HG02852 (cell line): ENCODE measurements at regions not wholly inside any gene's neighbourhood (a gene's known extent, or its start where the extent isn't known, plus 50 kb on each side); places are given as distances from the start of the nearest gene placed in this dataset.
A peak's percentile ranks its signal among the peaks of the same experiment; 100 is the strongest.
"Not testable (repeated sequence)": the region's sequence is repeated elsewhere in the genome, so short reads cannot be mapped to it uniquely, and the experiment has no call there.

Experiments used
- ATAC-seq: cut with Tn5 transposase; IDR thresholded peaks from one replicate; pipeline ENCODE4 v1.9.1; 2021; ENCODE audit warnings: mild to moderate bottlenecking, moderate library complexity; ENCODE audit not compliant: unreplicated experiment

DNA sequence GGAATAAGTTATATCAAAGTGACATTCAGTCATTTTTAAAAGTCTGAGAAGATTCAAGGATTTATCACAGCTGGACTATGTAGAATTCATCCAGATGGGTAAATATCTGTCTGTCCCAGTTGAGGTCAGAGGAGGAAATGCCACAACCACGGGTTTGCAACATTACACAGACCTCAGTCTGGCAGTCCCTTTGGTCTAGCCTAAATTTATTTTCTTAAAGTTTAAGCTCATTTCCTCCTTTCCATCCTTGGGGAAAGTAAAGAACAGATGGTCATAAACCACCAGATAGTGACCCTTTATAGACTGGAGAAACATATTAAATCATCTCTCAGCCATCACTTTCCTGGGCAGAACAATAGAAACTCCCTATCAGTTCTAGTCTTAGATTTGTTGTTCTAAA is 238.4 kb upstream of the DDI1 start:
- ATAC-seq = no peak

- no peak for ATAC-seq
Observed at GRCh38 chr11:103798446-103798845, 238.0 kb upstream of the DDI1 start.

DNA sequence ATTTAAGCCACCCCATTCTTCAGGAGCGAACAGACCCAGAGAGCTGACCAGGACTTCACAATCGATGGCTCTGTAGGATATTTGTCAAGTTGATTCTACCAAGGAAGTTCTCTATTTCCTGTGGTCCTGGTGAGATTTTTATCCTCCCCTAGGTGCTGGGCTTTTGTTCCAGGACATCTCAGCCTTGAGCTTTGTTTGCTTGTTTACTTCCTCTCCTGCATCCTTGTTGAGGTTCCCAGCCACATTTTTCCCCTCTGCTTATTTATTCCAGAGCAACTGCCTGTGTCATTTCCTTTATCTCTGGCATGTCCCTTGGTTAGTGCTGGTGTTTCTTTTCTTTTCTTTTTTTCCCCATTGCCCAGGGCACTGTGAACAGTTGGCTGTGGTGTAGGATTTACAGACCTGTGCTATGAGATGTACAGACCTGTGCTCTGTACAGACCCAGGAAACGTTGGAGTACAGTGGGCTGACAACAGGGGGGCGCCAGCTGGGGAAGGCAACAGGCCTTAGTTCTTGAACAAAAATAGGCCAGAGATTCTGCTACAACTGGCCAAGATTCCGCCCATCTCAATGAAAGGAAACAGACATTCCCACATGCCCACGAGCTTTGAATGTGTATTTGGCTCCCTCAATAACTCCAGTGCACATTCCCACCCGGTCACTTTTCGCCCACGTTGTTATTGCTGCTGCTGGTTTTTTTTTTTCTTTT is 235.9 kb upstream of the DDI1 start:
- no peak for ATAC-seq

DNA sequence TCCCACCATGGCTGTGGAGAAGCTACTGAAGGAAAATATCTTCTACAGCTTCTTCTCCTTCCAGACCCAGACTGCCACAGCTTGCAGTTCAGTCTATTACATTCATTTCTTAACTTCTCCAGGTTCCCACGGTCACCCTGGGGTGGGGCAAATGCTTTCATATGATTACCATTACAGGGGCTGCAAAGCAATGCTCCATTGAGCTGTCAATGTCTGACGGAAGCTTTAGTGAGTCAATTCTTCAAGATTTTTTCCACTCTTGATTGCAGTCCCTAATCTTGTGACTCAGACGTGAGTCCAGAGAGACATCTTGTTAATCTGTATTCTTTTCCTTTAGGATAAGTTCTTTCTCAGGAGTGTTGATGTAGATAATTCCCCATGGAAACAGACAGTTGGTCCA is 233.4 kb upstream of the DDI1 start:
- ATAC-seq = no peak

GRCh38 chr11:103805688-103806009 is 230.8 kb upstream of the DDI1 start:
- no peak for ATAC-seq

GRCh38 chr11:103806130-103806895 is 230.1 kb upstream of the DDI1 start:
- ATAC-seq = no peak

- ATAC-seq = no peak
Observed at GRCh38 chr11:103807806-103808205, 228.6 kb upstream of the DDI1 start.

DNA sequence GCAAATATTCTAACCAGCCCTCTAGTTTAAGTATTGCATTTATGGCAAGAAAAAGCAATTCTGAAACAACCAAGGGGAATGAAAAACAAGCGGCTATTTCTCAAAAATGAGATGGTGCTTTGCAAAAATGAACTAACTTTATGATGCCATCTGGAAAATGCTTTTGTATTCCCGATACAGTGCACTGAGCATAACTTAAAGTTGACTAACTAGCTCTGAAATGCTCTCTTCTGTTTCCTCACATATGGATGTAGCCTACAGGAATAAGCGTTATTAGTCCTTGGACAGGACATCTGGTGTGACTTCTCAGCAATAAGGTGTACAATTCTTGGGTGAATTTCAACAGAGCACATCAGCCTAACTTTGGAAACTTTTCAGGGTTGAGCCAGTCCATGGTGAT is 228.2 kb upstream of the DDI1 start:
- ATAC-seq = no peak

DNA sequence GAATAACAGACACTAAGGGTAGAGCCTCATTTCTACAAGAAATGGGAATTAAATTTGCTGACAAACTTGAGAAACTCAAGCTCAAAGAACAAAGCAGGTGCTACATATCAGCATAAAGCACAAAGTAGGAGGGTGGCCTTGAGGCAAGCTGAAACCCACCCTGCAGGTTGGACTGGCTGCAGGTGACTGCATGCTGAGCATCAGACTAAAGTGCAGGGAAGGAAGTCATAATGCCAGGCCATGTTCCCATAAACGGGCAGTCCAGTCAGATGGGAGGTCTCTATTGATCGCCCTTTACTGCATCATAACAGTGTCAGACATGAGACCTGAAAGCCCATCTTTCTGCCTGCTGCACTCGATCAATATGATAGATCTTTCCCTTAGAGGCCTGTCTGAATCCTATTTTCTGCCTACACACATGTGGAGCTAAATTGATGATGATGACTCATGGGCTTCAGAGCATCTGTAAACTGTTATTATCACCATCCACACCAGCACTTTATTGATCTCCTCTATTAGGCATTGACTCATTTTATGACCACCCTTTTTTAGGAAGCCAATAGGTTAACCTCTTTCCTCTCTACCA is 224.5 kb upstream of the DDI1 start:
- no peak for ATAC-seq

DNA sequence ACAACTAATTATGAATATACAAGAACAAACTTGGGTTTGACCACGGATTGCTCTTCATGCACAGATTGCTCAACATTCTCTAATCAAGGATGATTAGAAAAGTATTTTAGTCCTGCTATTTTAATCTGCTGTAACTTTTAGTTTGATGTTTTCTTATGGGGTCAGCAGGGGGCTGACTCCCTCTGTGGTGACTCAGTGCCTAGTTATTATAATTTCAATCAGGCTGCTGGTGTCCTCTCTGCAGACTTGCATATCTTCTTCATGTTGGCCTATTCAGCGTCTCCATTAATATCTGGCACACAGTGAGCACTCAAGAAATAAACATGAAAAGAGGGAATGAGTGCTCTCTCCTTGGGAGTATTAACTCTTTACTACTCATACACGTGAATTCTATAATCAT is 223.8 kb upstream of the DDI1 start:
- no peak for ATAC-seq

DNA sequence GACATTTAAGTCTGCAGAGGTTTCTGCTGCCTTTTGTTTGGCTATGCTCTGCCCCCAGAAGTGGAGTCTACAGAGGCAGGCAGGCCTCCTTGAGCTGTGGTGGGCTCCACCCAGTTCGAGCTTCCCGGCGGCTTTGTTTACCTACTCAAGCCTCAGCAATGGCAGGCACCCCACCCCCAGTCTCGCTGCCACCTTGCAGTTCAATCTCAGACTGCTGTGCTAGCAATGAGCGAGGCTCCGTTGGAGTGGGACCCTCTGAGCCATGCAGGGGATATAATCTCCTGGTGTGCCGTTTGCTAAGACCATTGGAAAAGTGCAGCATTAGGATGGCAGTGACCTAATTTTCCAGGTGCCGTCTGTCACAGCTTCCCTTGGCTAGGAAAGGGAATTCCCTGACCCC is 216.1 kb upstream of the DDI1 start:
- not testable (repeated sequence) for ATAC-seq

DNA sequence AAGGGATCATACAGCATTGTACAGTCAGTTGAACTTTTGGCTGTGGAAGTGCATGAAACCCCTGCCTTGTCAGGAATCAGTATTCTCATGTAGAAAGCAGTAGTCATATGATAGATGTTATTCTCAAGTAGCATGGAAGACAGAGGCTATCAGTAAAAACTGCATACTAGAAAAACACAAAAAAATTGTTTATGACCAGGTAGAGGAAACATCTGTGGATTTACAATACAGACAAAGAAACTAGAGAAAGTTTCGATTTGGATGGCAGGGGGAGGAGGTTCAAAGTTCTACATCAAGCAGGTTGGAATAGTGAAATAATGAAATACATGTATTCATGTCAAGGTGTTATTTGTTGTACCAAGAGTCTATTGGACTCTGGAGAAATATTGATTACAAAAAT is 212.3 kb upstream of the DDI1 start:
- ATAC-seq = no peak

DNA sequence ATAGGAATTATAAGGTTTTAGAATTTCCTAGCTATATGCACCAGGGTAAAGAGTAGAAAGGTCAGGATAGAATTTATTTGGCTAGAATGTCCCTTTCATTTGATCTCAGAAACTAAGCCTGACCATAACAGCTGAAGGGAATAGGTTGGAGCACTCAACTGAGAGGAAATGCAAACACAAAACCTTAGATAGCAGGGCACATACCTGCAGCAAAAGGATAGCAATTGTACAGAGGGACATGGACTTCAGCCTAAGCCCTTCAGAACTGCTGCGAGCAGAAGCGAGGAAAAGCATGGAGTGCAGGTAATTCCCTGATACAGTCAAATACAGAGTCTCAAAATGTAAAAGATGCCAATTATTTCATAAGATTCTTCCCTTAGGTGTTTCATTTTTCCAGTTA is 211.0 kb upstream of the DDI1 start:
- ATAC-seq = no peak

GRCh38 chr11:103826856-103827255 is 209.6 kb upstream of the DDI1 start:
- ATAC-seq = no peak

DNA sequence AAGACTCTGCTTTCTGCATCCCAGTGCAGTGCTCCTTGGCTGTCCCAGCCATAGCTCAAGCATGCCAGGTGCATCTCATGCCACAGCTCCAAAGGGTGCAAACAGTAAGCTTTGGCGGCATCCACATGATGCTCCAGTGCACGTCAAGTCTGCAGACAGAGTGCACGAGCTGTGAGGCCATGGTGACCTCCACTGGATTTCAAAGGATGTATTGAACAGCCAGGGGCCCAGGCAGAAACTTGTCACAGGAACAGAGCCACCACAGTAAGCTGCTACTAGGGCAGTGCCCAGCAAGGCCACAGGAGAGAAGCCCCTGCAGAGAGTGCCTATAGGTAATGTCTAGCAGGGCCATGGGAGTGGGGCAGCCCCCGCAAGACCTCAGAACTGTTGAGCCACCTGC is 206.8 kb upstream of the DDI1 start:
- ATAC-seq = no peak

DNA sequence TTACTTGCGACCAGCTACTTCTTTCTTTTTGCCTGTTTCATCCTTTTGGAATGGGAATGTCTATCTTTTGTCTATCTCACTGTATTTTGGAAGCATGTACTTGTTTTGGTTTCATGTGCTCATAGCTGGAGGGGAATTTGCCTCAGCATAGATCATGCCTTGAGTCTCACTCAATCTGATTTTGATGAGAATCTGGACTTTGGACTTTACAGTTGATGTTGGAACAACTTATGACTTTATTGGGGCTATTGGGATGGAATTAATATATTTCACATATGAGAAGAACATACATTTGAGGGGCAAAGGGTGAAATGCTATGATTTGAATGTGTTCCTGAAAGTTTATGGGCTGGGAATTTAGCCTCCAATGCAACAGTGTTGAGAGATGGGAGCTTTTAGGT is 206.2 kb upstream of the DDI1 start:
- no peak for ATAC-seq

- no peak for ATAC-seq
Observed at GRCh38 chr11:103832762-103833161, 203.7 kb upstream of the DDI1 start.

- ATAC-seq = no peak
Observed at GRCh38 chr11:103842191-103842590, 194.2 kb upstream of the DDI1 start.

- no peak for ATAC-seq
Observed at GRCh38 chr11:103842795-103843194, 193.6 kb upstream of the DDI1 start.

GRCh38 chr11:103844327-103845215 is 191.9 kb upstream of the DDI1 start:
- ATAC-seq = peak; percentile 97

DNA sequence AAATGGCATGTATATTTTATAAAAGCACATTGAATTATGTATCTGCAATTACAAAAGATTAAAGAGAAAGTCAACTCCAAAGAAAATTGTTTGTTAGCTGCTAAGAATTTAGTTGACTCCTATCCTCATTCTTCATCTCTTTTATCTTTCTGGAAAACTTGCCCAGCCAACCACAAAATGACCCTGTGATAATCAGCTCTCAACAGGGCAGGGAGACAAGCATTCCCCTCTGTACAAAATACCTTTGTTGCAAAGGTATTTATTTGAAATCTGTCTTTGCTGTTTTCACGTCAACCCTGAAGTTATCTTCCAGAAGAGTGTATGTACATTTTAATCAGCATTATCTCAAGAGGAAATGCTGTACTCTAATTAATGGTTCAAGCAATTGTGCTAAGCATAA is 191.1 kb upstream of the DDI1 start:
- ATAC-seq = no peak
